BE2C (cell line): ENCODE measurements at regions not wholly inside any gene's neighbourhood (a gene's known extent, or its start where the extent isn't known, plus 50 kb on each side); places are given as distances from the start of the nearest gene placed in this dataset.
"Not testable (repeated sequence)": the region's sequence is repeated elsewhere in the genome, so short reads cannot be mapped to it uniquely, and the experiment has no call there.

Source experiments
- DNase-seq: peaks from one replicate; pipeline ENCODE4 v3.0.0-alpha.2; 2020
- H3K27me3 ChIP-seq: fragments of 250-450 bp; sonication (Bioruptor Pico); 2 replicates; pipeline ENCODE4 v1.5.1; 2020; ENCODE audit warnings: mild to moderate bottlenecking
- H3K36me3 ChIP-seq: fragments of 250-450 bp; sonication (Bioruptor Pico); 2 replicates; pipeline ENCODE4 v1.5.1; 2020; ENCODE audit warnings: mild to moderate bottlenecking
- H3K4me1 ChIP-seq: fragments of 250-450 bp; sonication (Bioruptor Pico); 2 replicates; pipeline ENCODE4 v1.5.1; 2020
- H3K4me3 ChIP-seq: 2 replicates; pipeline ENCODE4 v1.5.1; 2011; ENCODE audit warnings: low read depth, low read length
- H3K9me3 ChIP-seq: fragments of 250-450 bp; sonication (Bioruptor Pico); 2 replicates; pipeline ENCODE4 v1.5.1; 2020
- CTCF ChIP-seq: IDR thresholded peaks from 2 replicates; pipeline ENCODE4 v1.5.1; 2012; ENCODE audit warnings: mild to moderate bottlenecking, low read depth, low read length

GRCh38 chr19:34089566-34089965 is 82.7 kb upstream of the LSM14A start:
- Histone ChIP-seq H3K9me3 (no peaks in the 10 kb centered on the region; the same call in 1 of the 2 replicates), H3K4me1 (no peaks in the 10 kb centered on the region), H3K36me3 (no peaks in the 10 kb centered on the region), H3K27me3 (no peaks in the 10 kb centered on the region), H3K4me3 (no peak overlapping the region)
- no peak for TF ChIP-seq CTCF
- no peak for DNase-seq

- H3K9me3 ChIP-seq, result no peaks in the 10 kb centered on the region; the same call in 1 of the 2 replicates
- H3K36me3 ChIP-seq, result no peaks in the 10 kb centered on the region
- H3K27me3 ChIP-seq, result peaks cover 10% of the 10 kb centered on the region; the same call in 1 of the 2 replicates
- H3K4me3 ChIP-seq, result no peak overlapping the region
- no peak for DNase-seq
- no peak for TF ChIP-seq CTCF
- no peaks in the 10 kb centered on the region for H3K4me1 ChIP-seq
These were observed 77.3 kb upstream of the LSM14A start for GRCh38 chr19:34094960-34095359.

- not testable (repeated sequence) for H3K4me1 ChIP-seq, DNase-seq, H3K27me3 ChIP-seq, H3K36me3 ChIP-seq, H3K9me3 ChIP-seq, H3K4me3 ChIP-seq
These were observed 76.9 kb upstream of the LSM14A start for GRCh38 chr19:34095411-34095810.

- Histone ChIP-seq H3K36me3 (no peaks in the 10 kb centered on the region), H3K27me3 (peaks cover 10% of the 10 kb centered on the region; the same call in 1 of the 2 replicates), H3K4me1 (no peaks in the 10 kb centered on the region), H3K9me3 (no peaks in the 10 kb centered on the region), H3K4me3 (peak overlapping the region; percentile 21; the same call in 1 of the 2 replicates)
- peak; percentile 69 for TF ChIP-seq CTCF
- DNase-seq, result no peak
These were observed 76.0 kb upstream of the LSM14A start for GRCh38 chr19:34096020-34096915.

- Histone ChIP-seq H3K4me3 (no peak overlapping the region), H3K4me1 (no peaks in the 10 kb centered on the region), H3K9me3 (no peaks in the 10 kb centered on the region), H3K27me3 (no peaks in the 10 kb centered on the region), H3K36me3 (no peaks in the 10 kb centered on the region)
- DNase-seq, result no peak
- TF ChIP-seq CTCF, result no peak
These were observed 68.2 kb upstream of the LSM14A start for GRCh38 chr19:34104096-34104495.

- Histone ChIP-seq H3K4me1 (no peaks in the 10 kb centered on the region), H3K27me3 (no peaks in the 10 kb centered on the region), H3K36me3 (no peaks in the 10 kb centered on the region), H3K9me3 (no peaks in the 10 kb centered on the region), H3K4me3 (no peak overlapping the region)
- no peak for TF ChIP-seq CTCF
- DNase-seq, result no peak
These were observed 67.7 kb upstream of the LSM14A start for GRCh38 chr19:34104557-34104956.
